ENCODE measurements at regions not wholly inside any gene's neighbourhood (a gene's known extent, or its start where the extent isn't known, plus 50 kb on each side); places are given as distances from the start of the nearest gene placed in this dataset.
"Not testable (repeated sequence)": the region's sequence is repeated elsewhere in the genome, so short reads cannot be mapped to it uniquely, and the experiment has no call there.

DNA sequence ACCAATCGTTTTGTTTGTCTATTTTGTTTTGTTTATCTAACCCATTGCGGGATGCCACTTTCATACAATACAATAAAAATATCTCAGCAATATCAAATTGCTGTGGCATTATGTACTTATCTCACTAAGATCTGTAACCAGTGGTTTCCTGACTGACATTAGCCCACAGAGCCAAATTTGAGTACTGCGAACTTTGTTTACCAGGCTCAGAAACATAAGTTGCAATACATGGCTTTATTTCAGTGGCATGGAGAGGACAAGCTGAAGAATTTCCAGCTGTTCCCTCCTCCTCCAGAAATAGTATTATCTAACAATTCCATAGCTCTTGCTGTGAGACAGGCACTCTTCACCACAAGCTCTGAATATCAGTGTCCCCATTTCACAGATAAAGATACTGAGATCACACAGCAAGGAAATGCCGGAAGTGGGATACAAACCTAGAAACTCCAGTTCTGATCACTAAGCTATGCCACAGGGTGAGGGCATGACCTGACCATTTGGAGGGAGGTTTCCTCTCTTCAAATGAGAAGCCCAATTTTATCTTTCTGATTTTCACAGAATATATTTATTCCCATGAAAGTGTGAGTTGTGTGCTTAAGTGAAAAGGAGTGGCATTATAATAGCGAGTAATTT, 469.9 kb upstream of the CBLB start:
- DNase-seq (ENCODE audit: low read depth in 2 of 3, low spot score in 2 of 3) = no peak

DNA sequence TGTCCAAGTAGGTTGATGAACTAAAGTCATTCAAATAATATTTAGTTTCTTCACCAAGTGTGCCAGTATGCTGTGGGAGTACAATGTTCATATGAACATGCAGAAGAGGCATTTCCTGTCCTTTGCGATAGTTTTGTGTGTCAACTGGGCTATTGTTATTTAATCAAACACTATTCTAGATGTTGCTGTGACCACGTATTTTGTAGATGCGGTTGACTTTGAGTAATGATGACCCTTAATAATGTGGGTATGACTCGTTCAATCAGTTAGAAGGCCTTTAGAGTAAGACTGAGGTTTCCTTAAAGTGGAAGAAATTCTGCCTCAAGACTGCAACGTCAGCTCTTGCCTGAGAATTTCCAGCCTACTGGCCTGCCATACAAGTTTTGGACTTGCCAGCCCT, 470.7 kb upstream of the CBLB start:
- DNase-seq (ENCODE audit: low read depth in 2 of 3, low spot score in 2 of 3) = no peak

DNA sequence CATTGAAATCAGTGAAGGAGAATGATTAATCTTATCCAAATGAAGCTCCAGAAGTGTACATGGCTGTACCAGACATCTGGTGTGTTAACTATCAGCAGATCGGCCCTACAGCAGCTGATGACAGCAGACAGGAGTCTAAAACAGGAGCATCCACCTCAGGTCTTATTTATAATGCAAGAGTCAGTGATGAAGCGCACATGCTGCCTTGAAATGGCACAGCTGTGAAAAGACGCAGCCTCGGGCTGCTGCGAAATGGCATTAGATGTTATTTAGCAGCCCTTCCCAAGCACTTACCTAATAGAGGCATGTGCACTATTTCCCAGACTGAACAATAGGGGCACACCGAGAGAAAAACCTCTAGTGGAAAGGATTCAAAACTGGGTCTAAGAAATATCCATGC, 472.3 kb upstream of the CBLB start:
- DNase-seq (ENCODE audit: low read depth in 2 of 3, low spot score in 2 of 3) = no peak

DNA sequence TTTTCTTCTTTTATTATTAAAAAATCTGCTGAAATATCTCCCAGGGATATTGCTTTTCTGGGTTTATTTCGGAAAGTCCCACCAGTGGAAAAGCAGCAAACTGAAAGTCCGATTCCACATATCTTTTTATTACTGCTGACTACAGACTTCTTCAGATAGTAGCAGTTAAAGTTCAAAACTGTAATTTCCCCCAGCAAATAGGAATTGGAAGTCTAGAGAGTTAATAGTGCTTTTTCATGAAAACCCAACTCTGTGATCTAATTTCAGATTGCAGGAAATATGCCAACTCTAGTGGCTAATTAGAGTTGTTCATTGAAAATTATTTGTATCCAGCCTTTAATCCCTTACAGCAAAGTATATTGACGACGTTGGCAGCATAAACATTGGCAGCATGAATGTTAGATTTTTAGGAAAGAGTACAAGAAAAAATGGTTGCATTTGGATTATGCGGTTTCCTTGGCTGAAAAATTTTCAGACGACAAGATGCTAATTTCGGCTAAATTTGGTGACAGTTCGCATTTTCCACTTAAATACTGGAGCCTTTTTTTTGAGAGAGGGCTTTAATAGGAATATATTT, 472.9 kb upstream of the CBLB start:
- DNase-seq (ENCODE audit: low read depth in 2 of 3, low spot score in 2 of 3) = no peak

DNA sequence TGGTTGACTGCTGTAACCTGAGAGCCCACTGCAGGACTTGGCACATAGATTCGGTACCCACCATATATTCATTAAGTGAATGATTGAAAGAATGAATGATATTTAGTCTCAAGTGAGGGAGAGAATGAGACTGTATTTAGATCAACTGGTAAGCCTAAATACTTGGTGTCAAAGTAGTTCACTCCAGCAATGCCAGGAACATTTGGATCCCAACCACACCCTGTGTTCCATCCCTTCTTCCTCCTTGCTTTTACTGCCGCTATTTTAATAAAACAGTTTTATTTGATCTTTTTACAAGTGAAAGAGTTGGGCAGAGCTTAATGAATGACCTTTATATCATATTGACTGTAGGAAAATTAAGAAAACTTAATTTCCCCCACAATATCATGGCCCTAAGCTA, 473.6 kb upstream of the CBLB start:
- DNase-seq (ENCODE audit: low read depth in 2 of 3, low spot score in 2 of 3) = no peak

DNA sequence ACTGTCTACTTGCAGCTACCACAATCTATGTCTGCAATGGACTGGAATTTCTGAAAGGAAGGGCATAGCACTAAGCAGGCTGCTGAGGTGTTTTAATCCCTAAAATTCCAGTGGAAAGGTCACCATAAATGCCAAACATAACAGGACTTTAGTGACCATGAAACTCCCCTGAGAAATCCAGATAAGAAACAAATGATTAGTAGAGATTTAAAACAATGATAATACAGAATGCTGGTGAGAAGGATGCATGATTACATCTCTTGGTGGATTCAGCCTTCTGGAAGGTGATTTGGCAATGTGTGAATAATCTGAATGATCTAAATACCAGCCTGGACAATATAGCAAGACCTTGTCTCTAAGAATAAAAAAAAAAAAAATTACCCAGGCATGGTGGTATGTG, 475.0 kb upstream of the CBLB start:
- DNase-seq (ENCODE audit: low read depth in 2 of 3, low spot score in 2 of 3) = no peak

DNA sequence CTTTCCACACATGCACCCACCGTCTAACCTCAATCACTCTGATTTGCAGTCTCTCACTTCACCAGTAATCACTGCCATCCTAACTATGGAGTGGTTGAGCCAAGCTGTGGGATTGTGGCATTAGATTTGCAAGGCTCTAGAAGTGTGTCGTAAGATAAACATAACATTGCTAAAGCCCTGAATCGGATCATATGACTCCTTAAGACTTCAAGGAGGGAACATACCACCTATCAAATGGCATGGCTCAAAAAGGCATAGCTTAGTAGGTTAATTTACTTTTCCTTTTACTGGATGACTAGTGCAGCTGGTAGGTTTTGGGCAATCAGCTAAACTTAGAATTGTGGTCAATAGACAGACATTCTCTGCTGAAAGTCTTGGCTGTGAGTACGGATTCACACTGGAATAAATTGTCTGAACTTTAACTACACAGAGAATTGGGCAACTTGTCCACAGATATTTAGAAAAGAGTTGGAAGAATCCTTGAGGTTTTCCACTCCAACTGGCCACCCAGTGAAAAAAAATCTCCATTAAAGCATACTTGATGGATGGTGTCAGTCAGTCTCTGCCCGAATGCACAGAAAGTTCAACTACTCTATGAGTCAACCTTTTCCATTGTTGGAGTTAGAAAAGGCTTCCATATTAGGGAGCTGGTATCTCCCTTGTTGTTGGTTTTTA, 476.7 kb upstream of the CBLB start:
- no peak for DNase-seq (ENCODE audit: low read depth in 2 of 3, low spot score in 2 of 3)

DNA sequence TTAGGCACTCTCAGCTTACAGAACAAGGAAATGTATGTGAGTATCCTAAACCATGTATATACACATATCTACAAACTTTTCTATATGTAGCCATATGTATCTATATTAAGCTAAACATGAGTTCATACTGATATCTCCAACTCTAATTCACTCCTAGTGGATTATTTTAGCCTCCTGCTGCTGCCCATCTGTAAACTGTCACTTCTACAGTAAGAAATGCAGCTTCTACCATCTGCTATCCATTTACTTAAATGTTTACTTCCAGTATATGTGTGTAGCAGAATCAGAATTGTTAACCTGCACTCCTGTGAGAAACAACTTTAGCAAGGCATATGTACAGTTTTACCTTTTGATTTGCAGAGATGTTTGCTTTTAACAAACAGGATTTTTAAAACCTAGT, 478.5 kb upstream of the CBLB start:
- DNase-seq (ENCODE audit: low read depth in 2 of 3, low spot score in 2 of 3) = no peak

DNA sequence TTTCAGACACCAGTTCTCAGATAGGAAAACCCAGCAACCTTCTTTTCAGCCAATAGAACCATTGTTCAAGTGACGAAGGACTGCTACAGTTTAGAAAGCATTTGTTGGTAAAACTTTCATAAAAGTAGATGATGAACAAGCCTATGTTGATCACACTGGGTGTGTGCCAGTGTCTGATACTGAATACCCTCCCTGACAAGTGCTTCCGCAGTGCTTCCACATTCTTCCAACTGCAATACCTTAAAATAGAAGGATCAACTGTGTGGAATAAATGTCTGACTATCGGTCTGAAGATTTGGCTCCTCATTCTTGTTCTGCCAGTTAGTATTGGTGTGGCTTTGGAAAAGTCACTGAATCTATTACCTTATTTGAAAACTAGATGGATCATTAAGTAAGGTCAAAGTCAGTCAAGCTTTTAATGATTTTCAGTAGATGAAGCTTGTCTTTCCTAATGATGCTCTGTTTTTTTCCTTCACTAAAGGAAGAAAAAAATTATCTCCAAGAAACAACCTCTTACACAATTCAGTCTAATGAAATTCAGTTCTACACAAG, 479.4 kb upstream of the CBLB start:
- DNase-seq (ENCODE audit: low read depth in 2 of 3, low spot score in 2 of 3) = no peak

DNA sequence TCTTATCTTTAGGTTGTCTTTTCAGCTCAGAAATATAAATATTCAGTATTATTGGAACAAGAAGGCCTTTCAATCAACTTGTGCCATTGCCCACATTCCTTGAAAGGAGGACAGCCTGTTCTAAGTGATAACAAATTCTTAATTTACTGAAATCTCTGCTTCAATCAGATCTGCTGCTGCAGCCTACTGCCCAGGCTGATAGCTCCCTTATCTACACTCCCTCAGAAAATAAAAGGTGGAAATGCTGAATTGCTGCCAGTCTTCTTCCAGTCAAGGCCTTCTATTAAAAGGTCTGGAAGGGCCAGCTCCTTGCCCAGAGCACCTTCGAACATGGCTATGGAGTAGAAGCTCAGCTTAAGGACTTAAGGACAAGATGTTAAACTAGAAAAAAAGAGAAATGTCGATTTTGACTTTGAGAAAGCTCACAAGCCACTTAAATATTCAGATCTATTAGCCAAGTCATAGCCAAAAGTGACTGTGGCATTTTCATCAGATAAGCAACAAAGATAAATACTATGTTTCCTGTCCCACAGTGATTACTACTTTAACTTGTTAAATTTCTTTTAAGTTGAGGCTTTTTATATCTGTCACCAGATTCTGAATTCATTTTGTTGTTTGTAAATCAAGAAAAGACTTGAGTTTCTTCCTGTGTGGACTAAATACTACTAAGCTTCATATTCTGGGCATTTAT, 480.5 kb upstream of the CBLB start:
- no peak for DNase-seq (ENCODE audit: low read depth in 2 of 3, low spot score in 2 of 3)

DNA sequence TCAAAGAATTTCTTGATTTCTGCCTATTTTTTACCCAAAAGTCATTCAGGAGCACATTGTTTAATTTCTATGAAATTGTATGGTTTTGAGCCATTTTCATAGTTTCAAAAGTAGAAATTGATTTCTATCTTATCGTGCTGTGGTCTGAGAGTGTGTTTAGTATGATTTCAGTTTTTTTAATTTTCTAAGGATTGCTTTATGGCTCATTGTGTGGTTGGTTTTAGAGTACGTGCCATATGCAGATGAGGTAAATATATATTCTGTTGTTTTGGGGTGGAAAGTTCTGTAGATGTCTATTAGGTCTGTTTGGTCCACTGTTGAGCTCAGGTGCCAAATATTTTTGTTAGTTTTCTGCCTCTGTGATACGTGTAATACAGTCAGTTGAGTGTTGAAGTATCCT, 487.1 kb upstream of the CBLB start:
- no peak for DNase-seq (ENCODE audit: low read depth in 2 of 3, low spot score in 2 of 3)

DNA sequence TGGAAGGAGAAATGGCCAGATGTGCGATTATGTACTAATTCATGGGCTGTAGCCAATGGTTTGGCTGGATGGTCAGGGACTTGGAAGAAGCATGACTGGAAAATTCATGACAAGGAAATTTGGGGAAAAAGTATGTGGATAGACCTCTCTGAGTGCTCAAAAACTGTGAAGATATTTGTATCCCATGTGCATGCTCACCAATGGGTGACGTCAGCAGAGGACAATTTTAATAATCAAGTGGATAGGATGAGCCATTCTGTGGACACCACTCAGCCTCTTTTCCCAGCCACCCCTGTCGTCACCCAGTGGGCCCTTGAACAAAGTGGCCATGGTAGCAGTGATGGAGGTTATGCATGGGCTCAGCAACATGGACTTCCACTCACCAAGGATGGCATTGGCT, 490.9 kb upstream of the CBLB start:
- DNase-seq (ENCODE audit: low read depth in 2 of 3, low spot score in 2 of 3) = no peak

DNA sequence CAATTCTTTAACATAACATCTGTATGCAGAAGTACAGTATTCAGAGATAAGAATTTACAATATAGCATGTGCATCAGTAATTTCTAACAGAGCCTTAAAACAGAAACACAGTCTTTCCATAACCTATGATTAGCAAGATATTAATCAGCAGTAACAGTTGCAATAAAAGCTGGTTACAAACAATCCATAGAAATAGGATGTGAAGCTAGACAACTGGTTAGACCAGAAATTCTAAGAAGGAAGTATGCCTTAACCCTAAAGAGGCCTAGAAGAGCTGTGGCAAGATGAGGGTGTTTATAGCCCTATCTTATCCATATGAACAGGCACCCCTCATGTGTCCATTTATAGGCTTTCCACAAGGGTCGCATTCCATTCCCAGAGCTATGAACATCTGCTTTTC, 492.1 kb upstream of the CBLB start:
- not testable (repeated sequence) for DNase-seq (ENCODE audit: low read depth in 2 of 3, low spot score in 2 of 3)

DNA sequence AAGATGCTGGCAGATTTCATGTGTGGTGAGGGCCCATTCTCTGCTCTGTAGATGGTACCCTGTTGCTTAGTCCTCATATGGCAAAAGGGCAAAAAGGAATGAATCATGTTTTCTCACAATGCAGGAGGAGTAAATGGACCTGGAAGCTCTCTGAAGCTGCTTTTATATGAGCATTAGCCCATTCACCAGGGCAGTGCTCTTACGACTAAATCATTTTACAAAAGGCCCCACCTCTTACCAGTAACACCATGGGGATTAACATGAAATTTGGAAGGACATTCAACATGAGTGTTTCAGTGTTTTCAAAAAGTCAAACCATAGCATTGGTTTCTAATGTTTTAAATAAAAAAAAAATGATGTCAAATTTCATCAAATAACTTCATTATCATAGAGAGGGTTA, 495.7 kb upstream of the CBLB start:
- no peak for DNase-seq (ENCODE audit: low read depth in 2 of 3, low spot score in 2 of 3)

DNA sequence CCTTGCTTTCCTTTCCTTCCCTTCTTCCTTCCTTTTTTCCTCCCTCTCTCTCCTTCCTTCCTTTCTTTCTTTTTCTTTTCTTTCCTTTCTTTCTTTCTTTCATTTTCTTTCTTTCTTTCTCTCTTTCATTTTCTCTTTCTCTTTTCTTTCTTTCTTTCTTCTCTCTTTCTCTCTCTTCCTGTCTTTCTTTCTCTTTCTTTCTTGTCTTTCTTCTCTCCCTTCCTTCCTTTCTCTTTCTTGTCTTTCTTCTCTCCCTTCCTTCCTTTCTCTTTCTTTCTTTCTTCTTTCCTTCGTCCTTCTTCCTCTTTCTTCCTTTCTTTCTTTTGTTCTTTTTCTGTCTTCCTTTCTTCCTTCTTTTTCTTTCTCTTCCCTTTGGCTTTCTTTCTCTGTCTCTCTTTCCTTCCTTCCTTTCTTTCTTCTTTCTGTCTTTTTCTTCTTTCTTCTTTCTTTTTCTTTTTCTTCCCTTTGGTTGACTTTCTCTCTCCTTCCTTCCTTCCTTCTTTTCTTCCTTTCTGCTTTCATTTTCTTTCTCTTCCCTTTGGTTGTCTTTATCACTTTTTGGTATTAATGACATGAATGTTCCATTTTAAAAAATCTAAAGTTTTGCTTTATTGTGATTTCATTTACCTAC, 496.4 kb upstream of the CBLB start:
- no peak for DNase-seq (ENCODE audit: low read depth in 2 of 3, low spot score in 2 of 3)

DNA sequence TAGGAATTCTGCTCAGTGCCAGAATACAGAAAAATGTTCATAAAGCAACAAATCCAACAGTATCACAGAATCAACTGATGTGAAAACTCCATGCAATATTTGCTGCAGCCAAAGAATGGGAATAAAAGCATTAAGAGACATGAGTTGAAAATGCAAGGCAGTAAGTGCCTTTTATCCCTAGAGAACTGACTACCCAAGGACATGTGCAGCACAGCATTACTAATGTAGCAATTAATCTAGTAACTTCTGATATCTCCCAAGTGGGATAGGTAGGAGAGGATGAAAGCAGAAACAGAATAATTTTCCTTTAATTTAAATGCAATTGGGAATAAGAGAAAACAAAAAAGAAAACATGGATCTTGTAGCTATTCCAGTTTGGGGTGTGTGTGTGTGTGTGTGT, 497.5 kb upstream of the CBLB start:
- DNase-seq (ENCODE audit: low read depth in 2 of 3, low spot score in 2 of 3) = no peak

DNA sequence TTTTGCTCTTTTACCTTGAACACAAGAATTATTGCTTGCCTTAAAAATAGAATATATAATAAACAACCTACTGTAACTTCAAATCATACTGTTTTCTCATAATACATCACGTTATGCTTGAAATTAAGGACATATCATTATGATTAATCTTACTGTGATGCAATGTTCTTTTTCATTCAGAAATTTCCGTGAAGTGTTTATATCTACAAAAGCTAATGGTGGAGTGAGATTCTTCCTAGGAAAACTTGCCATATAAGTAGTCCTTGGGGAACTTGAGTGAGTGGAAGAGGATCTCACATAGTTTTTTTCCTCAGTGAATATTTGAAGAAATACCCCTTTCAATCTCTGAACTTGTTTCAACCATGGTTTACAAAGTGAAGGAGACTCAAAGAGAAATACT, 498.7 kb upstream of the CBLB start:
- no peak for DNase-seq (ENCODE audit: low read depth in 2 of 3, low spot score in 2 of 3)

DNA sequence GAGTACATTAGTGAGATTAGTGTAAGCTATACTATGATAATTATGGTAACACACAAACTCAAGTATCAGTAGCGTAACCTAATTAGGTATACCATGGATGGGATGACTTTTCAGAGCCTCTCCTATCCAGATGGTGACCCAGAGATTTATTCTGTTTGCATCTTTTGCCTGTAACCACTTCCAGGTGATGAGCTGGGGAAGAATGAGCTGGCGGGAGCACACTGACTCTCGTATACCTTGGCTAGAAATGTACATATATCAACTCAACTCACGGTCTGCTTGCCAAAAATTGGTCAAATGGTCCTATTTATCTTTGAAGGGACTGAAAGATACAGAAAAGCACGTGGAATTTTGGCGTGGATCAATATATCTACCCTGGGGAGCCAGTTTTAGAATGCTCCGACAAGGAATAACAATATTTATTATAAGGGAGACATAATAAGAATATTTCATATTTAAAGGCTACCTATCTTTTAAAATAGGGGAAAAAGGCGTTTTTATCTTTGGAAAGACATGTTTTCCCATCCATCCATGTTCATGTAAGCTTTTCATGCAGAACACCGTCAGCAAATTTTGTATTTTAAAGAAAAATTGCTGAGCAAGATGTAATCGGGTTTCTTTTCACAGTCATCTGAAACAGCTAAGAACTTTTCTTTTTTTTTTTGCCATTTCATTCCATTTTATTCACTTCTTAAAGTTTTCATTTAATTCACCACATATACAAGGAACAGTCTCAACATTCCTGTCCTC, 502.6 kb upstream of the CBLB start:
- DNase-seq (ENCODE audit: low read depth in 2 of 3, low spot score in 2 of 3) = no peak

DNA sequence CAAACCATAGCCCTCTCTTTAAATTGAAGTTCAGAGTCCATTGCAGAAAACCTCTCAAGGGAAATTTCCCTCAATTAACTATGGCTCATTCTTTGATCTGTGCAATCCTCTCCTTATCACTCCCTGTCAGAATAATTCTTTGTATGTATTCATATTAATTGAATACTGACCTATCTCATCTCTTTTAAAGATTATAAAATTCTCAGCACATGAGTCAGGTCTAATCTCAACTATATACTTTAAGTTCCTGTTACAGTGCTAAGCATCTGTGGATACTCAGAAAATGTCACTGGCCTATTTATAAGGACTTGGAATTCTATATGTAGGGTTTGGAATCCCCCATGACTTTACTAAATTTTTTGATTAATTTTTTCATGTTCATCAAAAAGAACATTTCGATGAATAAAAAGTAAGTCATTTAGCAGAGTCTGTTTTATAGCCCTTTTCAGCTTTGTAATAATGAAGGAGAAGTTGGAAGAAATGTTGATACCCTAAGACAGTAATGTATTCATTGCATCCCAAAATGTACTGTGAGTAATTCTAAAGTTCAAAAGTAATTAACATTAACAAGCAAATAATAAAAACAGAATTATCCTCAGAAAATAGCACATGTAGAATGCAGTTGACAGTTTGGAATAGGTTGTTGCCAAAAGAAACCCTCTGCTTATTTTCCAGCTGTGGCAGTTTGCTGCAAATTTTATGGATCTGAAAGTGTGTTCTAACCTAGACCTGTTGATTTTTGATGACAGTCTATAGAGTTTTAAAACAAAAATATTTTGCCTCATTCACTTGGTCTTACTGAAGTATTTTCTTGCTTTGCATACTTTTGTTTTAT, 503.4 kb upstream of the CBLB start:
- no peak for DNase-seq (ENCODE audit: low read depth in 2 of 3, low spot score in 2 of 3)

DNA sequence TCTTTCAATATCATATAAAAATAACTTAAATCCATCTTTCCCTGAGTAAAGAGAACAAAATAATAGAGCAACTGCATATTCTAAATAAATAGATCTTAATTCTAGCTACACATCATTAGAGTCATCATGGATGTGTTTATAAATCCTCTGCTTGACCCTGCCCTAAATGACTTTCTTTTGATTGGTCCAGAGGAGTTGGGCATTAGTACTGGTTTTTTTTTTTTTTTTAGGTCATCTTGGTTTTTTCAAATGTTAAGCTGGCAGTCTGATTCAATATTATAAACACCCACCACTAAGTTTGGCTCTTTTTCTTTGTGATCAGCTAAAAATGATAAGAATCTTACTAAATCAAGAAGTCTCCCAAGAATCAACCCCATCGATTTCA, 504.0 kb upstream of the CBLB start:
- DNase-seq (ENCODE audit: low read depth in 2 of 3, low spot score in 2 of 3) = no peak
